ENCODE measurements at regions not wholly inside any gene's neighbourhood (a gene's known extent, or its start where the extent isn't known, plus 50 kb on each side); places are given as distances from the start of the nearest gene placed in this dataset.

DNA sequence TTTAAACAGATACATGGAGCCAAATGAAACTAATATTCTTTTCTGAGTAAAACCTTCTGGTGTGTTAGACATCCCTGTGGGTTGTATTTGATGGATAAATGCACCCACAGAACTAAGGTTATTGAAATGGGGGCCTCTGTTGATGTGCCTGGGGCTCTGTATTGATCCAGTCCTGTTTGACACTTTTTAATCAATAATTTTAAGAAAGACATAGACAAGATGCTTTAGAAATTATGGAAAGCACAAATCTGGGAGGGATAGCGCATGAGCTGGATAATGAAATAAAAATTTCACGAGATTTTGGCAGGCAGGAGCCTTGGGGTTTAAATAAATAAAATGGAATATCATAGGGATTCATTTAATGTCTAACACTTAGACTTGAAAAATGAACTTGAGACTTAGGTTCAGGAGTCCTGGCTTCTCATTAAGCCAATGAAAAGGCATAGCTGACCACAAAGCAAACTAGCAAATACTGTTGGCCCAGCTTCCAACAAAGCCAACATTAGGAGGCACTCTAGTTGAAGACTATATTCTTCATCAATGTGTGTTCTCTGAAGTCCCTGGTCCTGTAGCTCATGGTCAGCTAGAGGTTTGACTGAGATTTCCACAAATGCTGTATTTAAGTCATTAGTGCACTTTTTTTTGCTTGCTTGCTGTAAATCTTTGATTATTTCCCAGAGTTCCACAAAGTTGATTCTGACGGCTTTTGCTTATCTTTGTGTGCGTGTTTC, 64.2 kb upstream of the SH3RF3 start:
- TF ChIP-seq, protein P1, sequence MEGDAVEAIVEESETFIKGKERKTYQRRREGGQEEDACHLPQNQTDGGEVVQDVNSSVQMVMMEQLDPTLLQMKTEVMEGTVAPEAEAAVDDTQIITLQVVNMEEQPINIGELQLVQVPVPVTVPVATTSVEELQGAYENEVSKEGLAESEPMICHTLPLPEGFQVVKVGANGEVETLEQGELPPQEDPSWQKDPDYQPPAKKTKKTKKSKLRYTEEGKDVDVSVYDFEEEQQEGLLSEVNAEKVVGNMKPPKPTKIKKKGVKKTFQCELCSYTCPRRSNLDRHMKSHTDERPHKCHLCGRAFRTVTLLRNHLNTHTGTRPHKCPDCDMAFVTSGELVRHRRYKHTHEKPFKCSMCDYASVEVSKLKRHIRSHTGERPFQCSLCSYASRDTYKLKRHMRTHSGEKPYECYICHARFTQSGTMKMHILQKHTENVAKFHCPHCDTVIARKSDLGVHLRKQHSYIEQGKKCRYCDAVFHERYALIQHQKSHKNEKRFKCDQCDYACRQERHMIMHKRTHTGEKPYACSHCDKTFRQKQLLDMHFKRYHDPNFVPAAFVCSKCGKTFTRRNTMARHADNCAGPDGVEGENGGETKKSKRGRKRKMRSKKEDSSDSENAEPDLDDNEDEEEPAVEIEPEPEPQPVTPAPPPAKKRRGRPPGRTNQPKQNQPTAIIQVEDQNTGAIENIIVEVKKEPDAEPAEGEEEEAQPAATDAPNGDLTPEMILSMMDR (conservative IDR thresholded peaks at IDR 0.05) = no peak
- no peak overlapping the region for H3K27ac ChIP-seq

DNA sequence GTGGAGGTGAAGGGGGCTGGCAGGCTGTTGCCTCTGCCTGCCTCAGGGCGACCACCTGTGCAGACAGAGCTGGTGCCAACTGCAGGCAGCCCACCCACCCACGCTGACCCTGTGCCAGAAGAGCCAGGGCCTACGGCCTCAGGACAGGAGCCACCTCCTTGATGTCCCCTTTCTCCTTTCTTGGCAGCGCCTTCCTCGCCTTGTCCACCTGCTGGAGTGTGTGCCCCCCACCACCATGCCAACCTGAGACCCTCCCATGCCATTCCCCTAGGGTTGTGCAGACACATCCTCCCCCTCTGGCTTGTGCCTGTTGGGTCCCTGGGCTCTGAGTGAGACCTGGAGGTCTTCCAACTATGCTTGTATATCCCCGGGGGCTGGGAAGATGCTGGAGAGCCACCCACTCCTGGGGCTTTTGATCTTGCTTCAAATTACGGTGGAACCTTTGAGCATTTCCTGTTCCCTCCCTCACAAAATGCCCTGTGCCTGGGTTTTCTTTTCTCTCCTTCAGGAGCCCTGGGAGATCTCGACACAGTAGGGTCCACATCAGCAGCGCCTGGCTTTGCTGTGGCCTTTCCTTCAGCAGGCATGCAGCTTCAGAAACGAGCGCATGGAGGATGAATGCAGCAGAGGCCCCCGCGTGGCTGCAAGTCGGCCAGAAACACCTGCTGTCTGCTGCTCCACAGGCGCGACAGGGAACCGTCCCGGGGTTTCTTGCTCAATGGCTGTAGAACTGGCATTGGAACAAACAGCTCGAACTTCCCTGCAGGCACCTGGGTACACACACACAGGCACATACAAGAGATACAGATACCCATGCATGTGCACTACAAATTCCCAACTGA, 65.9 kb upstream of the SH3RF3 start:
- H3K27ac ChIP-seq = no peak overlapping the region
- TF ChIP-seq, protein P1 (conservative IDR thresholded peaks at IDR 0.05) = no peak

DNA sequence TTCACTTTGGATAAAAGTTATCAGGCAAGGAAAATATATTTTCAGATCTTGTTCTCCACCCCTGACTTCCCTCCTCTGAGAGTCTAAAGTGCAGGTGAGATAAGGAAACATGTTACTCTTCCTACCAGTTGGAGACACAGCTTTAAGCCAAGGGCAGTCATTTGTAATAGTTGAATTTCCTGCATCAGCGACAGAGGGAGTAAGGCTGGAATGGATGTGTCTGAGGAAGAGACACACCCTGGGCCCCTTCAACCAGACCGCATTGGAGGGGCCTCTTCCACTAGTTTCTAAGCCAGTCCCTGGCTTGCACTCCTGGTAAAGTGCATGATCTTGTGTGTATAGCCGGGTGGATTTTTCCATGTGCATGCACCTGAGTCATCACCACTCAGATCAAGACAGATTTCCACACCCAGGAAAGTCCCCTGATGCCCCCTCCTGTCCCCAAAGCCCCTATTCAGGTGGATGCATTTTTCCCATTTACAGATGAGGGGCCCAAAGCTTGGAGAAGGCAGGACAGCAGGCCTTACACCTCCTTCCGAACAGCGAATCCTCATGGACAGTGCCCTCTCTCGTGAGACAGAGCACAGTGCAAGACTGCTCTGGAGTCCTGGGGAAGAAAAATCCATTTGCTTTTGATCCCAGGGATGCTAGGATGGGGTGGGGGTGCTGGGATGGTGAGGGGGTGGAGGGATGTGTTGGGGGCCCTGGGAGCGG, 66.7 kb upstream of the SH3RF3 start:
- H3K27ac ChIP-seq = no peak overlapping the region
- TF ChIP-seq, protein P1 (conservative IDR thresholded peaks at IDR 0.05) = no peak

DNA sequence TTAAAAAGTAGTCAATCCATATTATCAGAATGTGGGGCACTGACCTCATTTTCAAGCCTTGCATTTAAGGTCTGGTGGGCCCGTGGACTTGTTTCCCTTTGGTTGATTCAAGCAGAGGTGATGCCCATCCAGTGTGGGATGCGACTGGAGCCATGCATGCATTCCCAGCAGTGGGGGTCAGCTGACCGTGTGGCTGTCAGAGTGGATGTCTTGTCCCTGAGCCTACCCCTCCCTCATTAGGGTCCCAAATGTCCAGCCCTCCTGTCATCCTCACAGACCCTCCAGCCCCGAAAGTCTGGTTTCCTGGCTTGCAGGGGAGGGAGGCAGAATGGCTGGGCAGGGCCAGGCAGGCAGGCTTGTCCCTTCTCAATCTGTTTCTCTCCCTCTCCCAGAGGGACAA, 67.3 kb upstream of the SH3RF3 start:
- TF ChIP-seq, protein P1 (conservative IDR thresholded peaks at IDR 0.05) = no peak
- no peak overlapping the region for H3K27ac ChIP-seq

DNA sequence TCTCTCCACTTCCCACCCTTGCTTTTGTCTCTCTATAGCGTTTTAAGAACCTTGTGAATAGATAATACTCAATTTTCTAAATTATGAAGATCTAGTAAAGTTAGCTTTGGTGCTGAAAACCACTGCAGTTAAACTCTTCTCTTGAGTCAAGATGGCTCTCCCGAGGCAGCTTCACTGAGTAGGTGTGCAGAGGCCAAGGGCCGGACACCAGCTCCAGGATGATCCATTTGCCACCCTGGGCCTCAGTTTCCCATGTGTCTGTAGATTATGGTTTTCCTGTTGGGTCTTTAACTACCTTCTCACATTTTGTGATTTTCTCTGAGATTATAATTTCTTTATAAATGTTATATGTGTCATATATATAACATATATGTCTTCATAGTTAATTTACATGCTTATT, 68.5 kb upstream of the SH3RF3 start:
- TF ChIP-seq, protein P1 (conservative IDR thresholded peaks at IDR 0.05) = no peak

DNA sequence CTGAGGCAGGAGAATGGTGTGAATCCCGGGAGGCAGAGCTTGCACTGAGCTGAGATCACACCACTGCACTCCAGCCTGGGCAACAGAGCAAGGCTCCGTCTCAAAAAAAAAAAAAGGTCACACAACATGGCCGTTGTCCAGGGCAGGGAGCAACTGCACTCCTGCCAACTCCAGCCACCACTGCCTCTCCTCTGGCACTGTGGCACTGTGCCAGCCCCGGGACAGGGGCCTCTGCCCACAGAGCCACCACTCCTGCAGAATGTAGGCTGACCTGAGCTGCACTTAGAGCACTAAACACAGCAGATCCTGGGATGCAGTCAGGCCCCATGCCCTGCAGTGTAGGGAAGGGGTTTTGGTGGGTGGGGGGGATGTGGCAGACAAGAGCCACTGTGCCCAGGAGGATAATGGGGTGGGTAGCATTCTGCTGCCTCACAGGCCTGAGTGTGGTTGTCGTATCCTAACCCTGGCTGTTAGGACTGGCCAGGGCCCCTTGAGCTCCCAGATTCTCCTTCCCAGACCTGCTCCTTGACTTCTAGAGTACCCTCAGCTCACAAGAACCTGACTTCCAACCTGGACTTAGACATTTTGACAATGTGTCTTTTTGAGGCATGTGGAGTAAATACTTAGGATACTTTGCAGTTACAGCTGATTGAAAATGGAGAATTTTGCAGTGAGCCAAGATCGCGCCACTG, 69.4 kb upstream of the SH3RF3 start:
- TF ChIP-seq, protein P1 (conservative IDR thresholded peaks at IDR 0.05) = no peak
- peak overlapping the region; percentile 38; the same call in 1 of the 2 replicates for H3K27ac ChIP-seq

More for the DNA sequence above, 68.5 kb upstream of the SH3RF3 start:
- H3K27ac ChIP-seq = no peak overlapping the region
